NT2/D1 (cell line): ENCODE measurements at regions not wholly inside any gene's neighbourhood (a gene's known extent, or its start where the extent isn't known, plus 50 kb on each side); places are given as distances from the start of the nearest gene placed in this dataset.
"Not testable (repeated sequence)": the region's sequence is repeated elsewhere in the genome, so short reads cannot be mapped to it uniquely, and the experiment has no call there.

Experiments
- DNase-seq: peaks from one replicate; pipeline ENCODE4 v3.0.0-alpha.2; 2011; ENCODE audit warnings: low read depth, low spot score
- H3K27me3 ChIP-seq: 2 replicates; pipeline ENCODE4 v1.6.0; 2011; ENCODE audit warnings: mild to moderate bottlenecking; ENCODE audit not compliant: insufficient read length, insufficient read depth
- H3K36me3 ChIP-seq: 2 replicates; pipeline ENCODE4 v1.6.1; 2011; ENCODE audit warnings: mild to moderate bottlenecking, low read length, mixed read lengths; ENCODE audit not compliant: insufficient read depth, insufficient read length
- H3K4me1 ChIP-seq: 2 replicates; pipeline ENCODE4 v1.5.1; 2011; ENCODE audit not compliant: insufficient read depth, insufficient read length
- H3K4me3 ChIP-seq: 2 replicates; pipeline ENCODE4 v1.5.1; 2011; ENCODE audit warnings: low read depth; ENCODE audit not compliant: insufficient read length
- H3K9ac ChIP-seq: 2 replicates; pipeline ENCODE4 v1.6.0; 2011; ENCODE audit warnings: low read depth; ENCODE audit not compliant: insufficient read length
- H3K9me3 ChIP-seq: 2 replicates; pipeline ENCODE4 v1.5.1; 2011; ENCODE audit warnings: mild to moderate bottlenecking, low read length; ENCODE audit not compliant: insufficient read depth
- SUZ12 ChIP-seq: IDR thresholded peaks from 2 replicates; pipeline ENCODE4 v1.6.1; 2011; ENCODE audit not compliant: insufficient read length, insufficient read depth; ENCODE audit errors: extremely low read depth
- YY1 ChIP-seq: IDR thresholded peaks from 2 replicates; pipeline ENCODE4 v1.6.1; 2011; ENCODE audit not compliant: insufficient read length, insufficient read depth
- ZNF274 ChIP-seq: IDR thresholded peaks from 2 replicates; pipeline ENCODE4 v1.6.1; 2011; ENCODE audit warnings: mild to moderate bottlenecking, low read depth, low read length

- Histone ChIP-seq H3K9me3 (no peaks in the 10 kb centered on the region), H3K36me3 (no peaks in the 10 kb centered on the region), H3K9ac (no peak overlapping the region), H3K27me3 (no peaks in the 10 kb centered on the region), H3K4me3 (no peak overlapping the region), H3K4me1 (no peaks in the 10 kb centered on the region)
- DNase-seq: no peak
- no peak for TF ChIP-seq SUZ12
- TF ChIP-seq ZNF274: no peak
- TF ChIP-seq YY1: no peak
These were observed 72.2 kb upstream of the KYNU start for GRCh38 chr2:142805244-142805643.

- no peak for DNase-seq
- Histone ChIP-seq H3K4me3 (no peak overlapping the region), H3K9me3 (no peaks in the 10 kb centered on the region), H3K36me3 (no peaks in the 10 kb centered on the region), H3K27me3 (no peaks in the 10 kb centered on the region), H3K4me1 (no peaks in the 10 kb centered on the region), H3K9ac (no peak overlapping the region)
- TF ChIP-seq ZNF274: no peak
- TF ChIP-seq YY1: no peak
- TF ChIP-seq SUZ12: no peak
These were observed 74.3 kb upstream of the KYNU start for GRCh38 chr2:142803158-142803557.

GRCh38 chr2:142796588-142796987, 80.9 kb upstream of the KYNU start:
- H3K4me3 ChIP-seq: no peak overlapping the region
- TF ChIP-seq SUZ12 (no peak), YY1 (no peak), ZNF274 (no peak)
- H3K9me3 ChIP-seq: no peaks in the 10 kb centered on the region
- H3K27me3 ChIP-seq: no peaks in the 10 kb centered on the region
- no peaks in the 10 kb centered on the region for H3K4me1 ChIP-seq
- no peak for DNase-seq
- no peaks in the 10 kb centered on the region for H3K36me3 ChIP-seq
- H3K9ac ChIP-seq: no peak overlapping the region

GRCh38 chr2:142796161-142796560, 81.3 kb upstream of the KYNU start:
- H3K9me3 ChIP-seq: no peaks in the 10 kb centered on the region
- DNase-seq: no peak
- no peaks in the 10 kb centered on the region for H3K27me3 ChIP-seq
- TF ChIP-seq YY1 (no peak), ZNF274 (no peak), SUZ12 (no peak)
- no peaks in the 10 kb centered on the region for H3K36me3 ChIP-seq
- no peak overlapping the region for H3K4me3 ChIP-seq
- H3K4me1 ChIP-seq: no peaks in the 10 kb centered on the region
- H3K9ac ChIP-seq: no peak overlapping the region

GRCh38 chr2:142794850-142795249, 82.6 kb upstream of the KYNU start:
- no peak for TF ChIP-seq SUZ12
- TF ChIP-seq ZNF274: no peak
- TF ChIP-seq YY1: no peak
- H3K9ac ChIP-seq: no peak overlapping the region
- no peaks in the 10 kb centered on the region for H3K4me1 ChIP-seq
- no peak overlapping the region for H3K4me3 ChIP-seq
- DNase-seq: no peak
- no peaks in the 10 kb centered on the region for H3K36me3 ChIP-seq
- no peaks in the 10 kb centered on the region for H3K9me3 ChIP-seq
- H3K27me3 ChIP-seq: no peaks in the 10 kb centered on the region

GRCh38 chr2:142792328-142792727, 85.1 kb upstream of the KYNU start:
- DNase-seq, H3K27me3 ChIP-seq, H3K9ac ChIP-seq, H3K4me1 ChIP-seq, H3K4me3 ChIP-seq, H3K36me3 ChIP-seq, H3K9me3 ChIP-seq: not testable (repeated sequence)

GRCh38 chr2:142791335-142791734, 86.1 kb upstream of the KYNU start:
- Histone ChIP-seq H3K4me1 (no peaks in the 10 kb centered on the region), H3K27me3 (no peaks in the 10 kb centered on the region), H3K9me3 (no peaks in the 10 kb centered on the region), H3K9ac (no peak overlapping the region), H3K4me3 (no peak overlapping the region), H3K36me3 (no peaks in the 10 kb centered on the region)
- TF ChIP-seq ZNF274 (no peak), SUZ12 (no peak), YY1 (no peak)
- DNase-seq: no peak
